Thyroid gland (tissue), 4 donors: ENCODE measurements at regions not wholly inside any gene's neighbourhood (a gene's known extent, or its start where the extent isn't known, plus 50 kb on each side); places are given as distances from the start of the nearest gene placed in this dataset.

Source experiments
- CTCF ChIP-seq, 6 experiments: fragments of 200-600 bp in 3 of 6; fragments of 450-650 bp in 3 of 6; sonication (generic) in 3 of 6; IDR thresholded peaks; one replicate each; pipeline ENCODE4 v1.5.1; 2016 to 2019; ENCODE audit warnings: antibody characterized with exemption in 6 of 6, mild to moderate bottlenecking in 2 of 6, inconsistent platforms in 1 of 6, moderate library complexity in 1 of 6
- POLR2A ChIP-seq, 2 donors: fragments of 450-650 bp; IDR thresholded peaks; one replicate each; pipeline ENCODE4 v1.6.1; 2017; ENCODE audit warnings: antibody characterized with exemption in 2 of 2, mild to moderate bottlenecking in 2 of 2, moderate library complexity in 1 of 2

GRCh38 chr6:155670655-155671054 is 215.0 kb upstream of the NOX3 start:
- TF ChIP-seq CTCF (IDR thresholded peaks at IDR 0.05) (no peak), POLR2A (IDR thresholded peaks at IDR 0.05) (no peak)
